NCI-H2029 treated with DMSO at 0.1 percent for 48 hours (cell line): ENCODE measurements at regions not wholly inside any gene's neighbourhood (a gene's known extent, or its start where the extent isn't known, plus 50 kb on each side); places are given as distances from the start of the nearest gene placed in this dataset.

Experiments used
- DNase-seq: peaks from one replicate; lab custom pipeline; 2025; lab: John Stamatoyannopoulos, UW

GRCh38 chr4:14047840-14048239, 420.3 kb upstream of the BOD1L1 start:
- no peak for DNase-seq

- DNase-seq, result no peak
Observed at GRCh38 chr4:14049946-14050345, 422.4 kb upstream of the BOD1L1 start.

- no peak for DNase-seq
Observed at GRCh38 chr4:14053291-14053690, 425.8 kb upstream of the BOD1L1 start.

GRCh38 chr4:14054391-14054790, 426.9 kb upstream of the BOD1L1 start:
- DNase-seq, result no peak

- no peak for DNase-seq
Observed at GRCh38 chr4:14059006-14059405, 431.5 kb upstream of the BOD1L1 start.

GRCh38 chr4:14064984-14065383, 437.5 kb upstream of the BOD1L1 start:
- DNase-seq, result no peak

GRCh38 chr4:14065406-14065805, 437.9 kb upstream of the BOD1L1 start:
- DNase-seq, result no peak

- DNase-seq, result no peak
Observed at GRCh38 chr4:14066979-14067378, 439.5 kb upstream of the BOD1L1 start.

GRCh38 chr4:14069886-14070285, 442.4 kb upstream of the BOD1L1 start:
- no peak for DNase-seq

- DNase-seq, result no peak
Observed at GRCh38 chr4:14070289-14070880, 442.9 kb upstream of the BOD1L1 start.

GRCh38 chr4:14072506-14072905, 445.0 kb upstream of the BOD1L1 start:
- DNase-seq, result no peak

- DNase-seq, result no peak
Observed at GRCh38 chr4:14076776-14077175, 449.3 kb upstream of the BOD1L1 start.

GRCh38 chr4:14078326-14078725, 450.8 kb upstream of the BOD1L1 start:
- no peak for DNase-seq

- no peak for DNase-seq
Observed at GRCh38 chr4:14079601-14080000, 452.1 kb upstream of the BOD1L1 start.

- no peak for DNase-seq
Observed at GRCh38 chr4:14083150-14083549, 455.6 kb upstream of the BOD1L1 start.

GRCh38 chr4:14084598-14084997, 457.1 kb upstream of the BOD1L1 start:
- no peak for DNase-seq

GRCh38 chr4:14087459-14087858, 459.9 kb upstream of the BOD1L1 start:
- no peak for DNase-seq

GRCh38 chr4:14087921-14088320, 460.4 kb upstream of the BOD1L1 start:
- DNase-seq, result no peak

GRCh38 chr4:14091531-14091930, 464.0 kb upstream of the BOD1L1 start:
- DNase-seq, result no peak

GRCh38 chr4:14091966-14092365, 464.4 kb upstream of the BOD1L1 start:
- DNase-seq, result no peak

- no peak for DNase-seq
Observed at GRCh38 chr4:14092741-14093140, 465.2 kb upstream of the BOD1L1 start.

- DNase-seq, result no peak
Observed at GRCh38 chr4:14095831-14096230, 468.3 kb upstream of the BOD1L1 start.

- DNase-seq, result no peak
Observed at GRCh38 chr4:14096396-14096965, 469.0 kb upstream of the BOD1L1 start.

GRCh38 chr4:14100349-14100748, 472.8 kb upstream of the BOD1L1 start:
- DNase-seq, result no peak
